RWPE1 (cell line): ENCODE measurements at regions not wholly inside any gene's neighbourhood (a gene's known extent, or its start where the extent isn't known, plus 50 kb on each side); places are given as distances from the start of the nearest gene placed in this dataset.
A peak's percentile ranks its signal among the peaks of the same experiment; 100 is the strongest.

ENCODE experiments used
- CTCF ChIA-PET: fragments of 350-600 bp; sonication (Branson Sonifier 250); formaldehyde crosslinking; extraction: SDS; loops from one replicate; lab custom pipeline; 2021; lab: Yijun Ruan, JAX
- POLR2A ChIA-PET: fragments of 400-600 bp; formaldehyde crosslinking; extraction: SDS; loops from one replicate; lab custom pipeline; 2020; ENCODE audit warnings: antibody characterized with exemption; ENCODE audit not compliant: low non-redundant PET; lab: Yijun Ruan, JAX
- DNase-seq: peaks from one replicate; pipeline ENCODE4 v3.0.0; 2012; ENCODE audit warnings: low spot score
- H3K27ac ChIP-seq: fragments of 450-650 bp; 2 replicates; pipeline ENCODE4 v1.5.1; 2017
- TF ChIP-seq, protein P1 (sequence below): fragments of 450-650 bp; conservative IDR thresholded peaks from 2 replicates; pipeline ENCODE4 v1.5.1; 2017; ENCODE audit warnings: low read depth, mild to moderate bottlenecking

DNA sequence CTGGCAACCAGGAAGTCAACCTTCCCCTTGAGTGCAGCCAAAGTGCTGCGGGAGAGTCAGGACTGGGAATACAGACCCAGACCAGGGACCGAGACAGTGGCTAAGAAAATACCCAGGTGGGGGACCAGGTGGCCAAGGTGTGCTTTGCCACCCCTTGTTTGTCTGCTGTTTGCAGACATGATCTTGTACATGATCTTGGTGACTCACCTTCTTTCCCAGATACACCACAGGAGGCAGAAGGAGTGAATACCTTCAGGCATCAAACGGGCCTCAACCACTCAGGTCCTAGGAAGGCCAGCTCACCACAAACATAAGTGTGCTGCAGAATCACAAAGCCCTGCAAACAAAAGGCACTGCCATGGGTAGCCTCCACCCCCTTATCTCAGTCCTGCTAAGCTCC lies 62.0 kb downstream of the CNGA2 start:
- TF ChIP-seq, protein P1, sequence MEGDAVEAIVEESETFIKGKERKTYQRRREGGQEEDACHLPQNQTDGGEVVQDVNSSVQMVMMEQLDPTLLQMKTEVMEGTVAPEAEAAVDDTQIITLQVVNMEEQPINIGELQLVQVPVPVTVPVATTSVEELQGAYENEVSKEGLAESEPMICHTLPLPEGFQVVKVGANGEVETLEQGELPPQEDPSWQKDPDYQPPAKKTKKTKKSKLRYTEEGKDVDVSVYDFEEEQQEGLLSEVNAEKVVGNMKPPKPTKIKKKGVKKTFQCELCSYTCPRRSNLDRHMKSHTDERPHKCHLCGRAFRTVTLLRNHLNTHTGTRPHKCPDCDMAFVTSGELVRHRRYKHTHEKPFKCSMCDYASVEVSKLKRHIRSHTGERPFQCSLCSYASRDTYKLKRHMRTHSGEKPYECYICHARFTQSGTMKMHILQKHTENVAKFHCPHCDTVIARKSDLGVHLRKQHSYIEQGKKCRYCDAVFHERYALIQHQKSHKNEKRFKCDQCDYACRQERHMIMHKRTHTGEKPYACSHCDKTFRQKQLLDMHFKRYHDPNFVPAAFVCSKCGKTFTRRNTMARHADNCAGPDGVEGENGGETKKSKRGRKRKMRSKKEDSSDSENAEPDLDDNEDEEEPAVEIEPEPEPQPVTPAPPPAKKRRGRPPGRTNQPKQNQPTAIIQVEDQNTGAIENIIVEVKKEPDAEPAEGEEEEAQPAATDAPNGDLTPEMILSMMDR: no peak

DNA sequence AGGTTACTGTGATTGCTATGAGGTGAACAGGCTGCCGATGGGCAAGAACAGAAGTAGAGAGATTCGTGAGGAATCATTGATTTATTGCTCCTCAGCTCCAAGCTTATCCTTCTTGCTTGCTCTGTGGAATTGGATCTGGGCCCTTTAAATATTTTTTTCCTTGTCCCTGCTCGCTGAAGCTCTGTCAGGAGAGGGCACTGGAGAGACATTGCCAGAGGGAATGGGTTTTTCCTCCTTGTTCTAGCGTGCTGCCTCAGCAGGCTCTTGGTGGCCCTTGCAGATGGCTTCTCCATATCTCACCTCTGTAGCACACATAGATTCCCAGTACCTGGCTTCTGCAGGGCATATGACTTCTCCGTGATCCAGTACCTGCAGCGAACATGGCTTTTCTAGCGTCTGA lies 67.4 kb downstream of the CNGA2 start:
- DNase-seq: no peak
- CTCF ChIA-PET: interaction anchor here (0.7 kb wide), 1 partner anchor 333 kb away, joined by 4 read pairs; no protein-coding TSS in a partner anchor
- TF ChIP-seq, protein P1: no peak
- H3K27ac ChIP-seq: no peak overlapping the region
- POLR2A ChIA-PET: no interaction called here

More for the DNA sequence above, 62.0 kb downstream of the CNGA2 start:
- no peak overlapping the region for H3K27ac ChIP-seq
- ChIA-PET CTCF (no interaction called here), POLR2A (no interaction called here)
- no peak for DNase-seq

DNA sequence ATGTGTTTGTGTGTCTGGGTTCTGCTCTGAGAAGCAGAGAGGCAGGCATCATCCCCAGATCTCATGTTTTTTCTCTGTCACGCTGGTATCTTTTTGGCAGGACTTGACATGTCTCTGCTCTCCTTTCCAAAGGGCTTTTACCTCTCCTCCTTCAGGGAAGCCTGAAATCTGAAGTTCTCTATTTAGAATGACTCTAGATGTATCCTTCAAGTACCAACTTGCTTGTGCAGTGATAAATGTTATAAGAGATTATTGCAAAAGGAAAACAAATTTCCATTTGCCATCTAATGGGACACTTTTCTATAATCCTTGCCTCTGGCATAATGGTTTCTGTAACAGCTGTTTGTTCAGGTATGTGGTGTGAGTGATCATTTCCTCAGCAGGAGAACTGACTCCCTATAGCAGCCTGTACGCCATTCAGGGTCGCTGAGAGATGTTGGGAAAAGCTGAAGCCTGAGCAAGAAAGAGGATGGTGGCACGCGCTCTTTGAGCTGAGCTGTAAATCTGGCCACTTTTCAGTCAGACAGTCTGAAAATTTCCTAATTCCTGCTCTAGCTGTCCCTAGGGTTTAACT lies 72.5 kb downstream of the CNGA2 start:
- DNase-seq: peak; percentile 15
- POLR2A ChIA-PET: no interaction called here
- TF ChIP-seq, protein P1: no peak
- H3K27ac ChIP-seq: peak overlapping the region; percentile 68
- CTCF ChIA-PET: interaction anchor here (1.4 kb wide), 1 partner anchor 53 kb away, joined by 3 read pairs; no protein-coding TSS in a partner anchor

DNA sequence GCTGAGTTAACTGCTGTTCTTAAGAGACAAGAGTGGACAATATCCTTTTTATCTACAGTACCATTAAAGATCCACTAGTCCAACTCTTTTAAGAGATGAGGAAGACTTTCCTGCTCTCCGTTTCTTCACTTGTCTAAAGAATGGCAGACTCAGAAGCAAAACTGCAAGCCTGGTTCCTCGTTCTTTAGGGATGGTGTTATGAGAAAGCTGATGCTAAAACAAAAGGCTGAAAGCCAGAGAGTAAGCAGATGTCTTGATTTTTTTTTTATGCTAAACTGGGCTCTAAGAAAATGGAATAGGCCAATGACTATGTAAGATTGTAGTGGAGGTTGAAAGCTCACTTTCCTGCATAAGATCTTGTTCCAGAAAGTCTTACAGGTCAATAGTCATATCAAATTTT lies 78.1 kb downstream of the CNGA2 start:
- no peak overlapping the region for H3K27ac ChIP-seq
- TF ChIP-seq, protein P1: no peak
- CTCF ChIA-PET: no interaction called here
- POLR2A ChIA-PET: no interaction called here
- DNase-seq: no peak

DNA sequence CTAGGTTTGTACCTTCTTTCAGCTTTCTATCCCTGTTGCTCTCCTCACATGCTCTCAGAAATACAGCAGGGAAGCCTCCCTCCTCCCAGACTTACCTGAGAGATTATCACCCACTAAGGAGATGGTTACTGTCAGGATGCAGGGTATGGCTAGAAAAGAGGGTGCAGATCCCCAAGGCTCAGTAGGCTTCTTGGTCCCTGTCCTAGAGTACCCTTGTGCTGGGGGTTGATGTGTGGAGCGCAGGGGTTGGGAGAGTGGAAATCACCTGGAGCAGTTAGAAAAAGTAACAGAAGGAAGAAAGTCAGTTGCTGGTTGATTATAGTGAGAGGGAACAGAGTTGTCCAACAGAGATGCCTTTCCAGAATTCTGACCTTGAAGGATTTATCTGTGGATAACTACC lies 80.2 kb downstream of the CNGA2 start:
- H3K27ac ChIP-seq: no peak overlapping the region
- TF ChIP-seq, protein P1: no peak
- ChIA-PET POLR2A (no interaction called here), CTCF (no interaction called here)
- DNase-seq: no peak

DNA sequence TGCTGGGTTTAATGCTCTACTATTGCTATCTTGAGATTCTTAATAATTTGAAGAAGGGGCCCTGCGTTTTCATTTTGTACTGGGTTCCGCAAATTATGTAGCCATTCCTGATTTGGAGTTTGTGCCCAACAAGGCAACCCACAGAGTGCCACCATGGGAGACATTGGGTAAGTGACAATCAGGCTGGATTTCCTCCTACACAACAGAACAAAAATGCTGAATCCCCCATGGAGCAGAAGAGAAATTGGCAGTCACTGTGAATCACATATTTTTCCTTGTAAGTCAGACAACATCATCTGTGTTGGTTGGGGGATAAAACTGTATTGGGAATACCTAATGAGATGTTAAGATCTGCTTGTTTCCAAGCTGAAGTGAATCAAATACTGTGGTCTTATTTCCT lies 80.9 kb downstream of the CNGA2 start:
- TF ChIP-seq, protein P1: no peak
- CTCF ChIA-PET: no interaction called here
- no peak overlapping the region for H3K27ac ChIP-seq
- POLR2A ChIA-PET: no interaction called here
- DNase-seq: no peak
